Epithelial cell of esophagus (primary cell): ENCODE measurements at regions not wholly inside any gene's neighbourhood (a gene's known extent, or its start where the extent isn't known, plus 50 kb on each side); places are given as distances from the start of the nearest gene placed in this dataset.
A peak's percentile ranks its signal among the peaks of the same experiment; 100 is the strongest.

Experiments
- DNase-seq: peaks from one replicate; pipeline ENCODE4 v3.0.0; 2010; ENCODE audit warnings: low read depth
- H3K4me3 ChIP-seq: 2 replicates; pipeline ENCODE4 v1.5.1; 2011; ENCODE audit warnings: mild to moderate bottlenecking, low read length, control low read depth
- CTCF ChIP-seq: IDR thresholded peaks from 2 replicates; pipeline ENCODE4 v1.5.1; 2011; ENCODE audit warnings: low read depth, mild to moderate bottlenecking, low read length, control low read depth, inconsistent platforms; ENCODE audit not compliant: insufficient read depth; ENCODE audit errors: missing control alignments

GRCh38 chr15:96273317-96274086 is 57.0 kb upstream of the NR2F2 start:
- H3K4me3 ChIP-seq = no peak overlapping the region
- TF ChIP-seq CTCF = no peak
- DNase-seq = peak; percentile 100

GRCh38 chr15:96274087-96274440 is 56.4 kb upstream of the NR2F2 start:
- H3K4me3 ChIP-seq = no peak overlapping the region
- no peak for DNase-seq
- no peak for TF ChIP-seq CTCF

- DNase-seq = peak; percentile 24
Observed at GRCh38 chr15:96274698-96275097, 55.8 kb upstream of the NR2F2 start.

GRCh38 chr15:96276438-96277210 is 53.9 kb upstream of the NR2F2 start:
- peak; percentile 52 for DNase-seq
- H3K4me3 ChIP-seq = no peak overlapping the region
- no peak for TF ChIP-seq CTCF

More at GRCh38 chr15:96274698-96275097, 55.8 kb upstream of the NR2F2 start:
- TF ChIP-seq CTCF = no peak
- H3K4me3 ChIP-seq = no peak overlapping the region
